WTC11 (cell line): ENCODE measurements at regions not wholly inside any gene's neighbourhood (a gene's known extent, or its start where the extent isn't known, plus 50 kb on each side); places are given as distances from the start of the nearest gene placed in this dataset.

Source experiments
- ATAC-seq: fragments of 200-7000 bp; cut with Tn5 transposase; 2 replicates; pipeline ENCODE4 v1.10.0; 2021; ENCODE audit warnings: mild to moderate bottlenecking, moderate library complexity
- CTCF ChIA-PET: fragments of 300-600 bp; sonication (Branson Sonifier 250); formaldehyde crosslinking; loops from one replicate; lab custom pipeline; 2021; ENCODE audit warnings: antibody characterized with exemption; lab: Charles Lee
- POLR2A ChIA-PET: fragments of 350-600 bp; sonication (Branson Sonifier 250); formaldehyde crosslinking; loops from one replicate; lab custom pipeline; 2021; ENCODE audit warnings: antibody characterized with exemption; lab: Charles Lee
- DNase-seq: peaks from one replicate; pipeline ENCODE4 v3.0.0; 2021; ENCODE audit warnings: low spot score
- H3K27ac Mint-ChIP-seq: 2 replicates; pipeline ENCODE4 v1.8.0; 2021; ENCODE audit warnings: mixed read lengths
- H3K27me3 Mint-ChIP-seq: 2 replicates; pipeline ENCODE4 v1.8.0; 2021; ENCODE audit warnings: low read depth, mild to moderate bottlenecking, moderate library complexity, mixed read lengths
- H3K36me3 Mint-ChIP-seq: 2 replicates; pipeline ENCODE4 v1.8.0; 2021; ENCODE audit warnings: mixed read lengths
- H3K4me1 Mint-ChIP-seq: 2 replicates; pipeline ENCODE4 v1.8.0; 2022; ENCODE audit warnings: mixed read lengths
- H3K4me3 Mint-ChIP-seq: 2 replicates; pipeline ENCODE4 v1.8.0; 2021; ENCODE audit warnings: mild to moderate bottlenecking, moderate library complexity, mixed read lengths
- H3K9me3 Mint-ChIP-seq: 2 replicates; pipeline ENCODE4 v1.8.0; 2021; ENCODE audit warnings: mixed read lengths
- AR ChIP-seq: fragments of 250-450 bp; sonication (Bioruptor Pico); IDR thresholded peaks from 2 replicates; pipeline ENCODE4 v1.9.0; 2021; ENCODE audit warnings: mild to moderate bottlenecking
- ATF2 ChIP-seq: sonication (generic); formaldehyde crosslinking; IDR thresholded peaks from 2 replicates; pipeline ENCODE4 v1.8.1; 2022; ENCODE audit warnings: low read depth, missing genetic modification reagents, borderline replicate concordance
- CBFB ChIP-seq: sonication (generic); formaldehyde crosslinking; IDR thresholded peaks from 2 replicates; pipeline ENCODE4 v1.8.1; 2022; ENCODE audit warnings: mild to moderate bottlenecking, low read depth, missing genetic modification reagents
- CREM ChIP-seq: sonication (generic); formaldehyde crosslinking; IDR thresholded peaks from 2 replicates; pipeline ENCODE4 v1.8.1; 2022; ENCODE audit warnings: mild to moderate bottlenecking, missing genetic modification reagents, moderate library complexity
- E2F4 ChIP-seq: sonication (generic); formaldehyde crosslinking; IDR thresholded peaks from 2 replicates; pipeline ENCODE4 v1.8.1; 2022; ENCODE audit warnings: low read depth, mild to moderate bottlenecking, moderate library complexity, missing genetic modification reagents, borderline replicate concordance
- ELF4 ChIP-seq: sonication (generic); formaldehyde crosslinking; IDR thresholded peaks from 2 replicates; pipeline ENCODE4 v1.8.1; 2022; ENCODE audit warnings: low read depth, mild to moderate bottlenecking, moderate library complexity, missing genetic modification reagents
- ESRRA ChIP-seq: sonication (generic); formaldehyde crosslinking; IDR thresholded peaks from 2 replicates; pipeline ENCODE4 v1.8.1; 2022; ENCODE audit warnings: mild to moderate bottlenecking, missing genetic modification reagents, borderline replicate concordance
- ETV6 ChIP-seq: sonication (generic); formaldehyde crosslinking; IDR thresholded peaks from 2 replicates; pipeline ENCODE4 v1.8.1; 2022; ENCODE audit warnings: mild to moderate bottlenecking, missing genetic modification reagents
- FOXK1 ChIP-seq: sonication (generic); formaldehyde crosslinking; IDR thresholded peaks from 2 replicates; pipeline ENCODE4 v1.8.0; 2022; ENCODE audit warnings: mild to moderate bottlenecking, moderate library complexity, missing genetic modification reagents
- FOXP4 ChIP-seq: sonication (generic); formaldehyde crosslinking; IDR thresholded peaks from 2 replicates; pipeline ENCODE4 v1.8.0; 2022; ENCODE audit warnings: mild to moderate bottlenecking, missing genetic modification reagents
- KAT7 ChIP-seq: sonication (generic); formaldehyde crosslinking; IDR thresholded peaks from 2 replicates; pipeline ENCODE4 v1.8.1; 2023; ENCODE audit warnings: missing genetic modification reagents, mild to moderate bottlenecking, borderline replicate concordance
- MXD4 ChIP-seq: fragments of 250-450 bp; sonication (Bioruptor Pico); IDR thresholded peaks from 2 replicates; pipeline ENCODE4 v1.8.0; 2021; ENCODE audit warnings: mild to moderate bottlenecking, moderate library complexity, borderline replicate concordance
- MYBL2 ChIP-seq: sonication (generic); formaldehyde crosslinking; IDR thresholded peaks from 2 replicates; pipeline ENCODE4 v1.8.1; 2023; ENCODE audit warnings: mild to moderate bottlenecking, moderate library complexity, missing genetic modification reagents
- NR2C2 ChIP-seq: sonication (generic); formaldehyde crosslinking; IDR thresholded peaks from 2 replicates; pipeline ENCODE4 v1.8.0; 2022; ENCODE audit warnings: mild to moderate bottlenecking, missing genetic modification reagents
- PRRX2 ChIP-seq: fragments of 250-450 bp; sonication (Bioruptor Pico); IDR thresholded peaks from 2 replicates; pipeline ENCODE4 v1.8.0; 2021; ENCODE audit warnings: mild to moderate bottlenecking
- RORB ChIP-seq: fragments of 250-450 bp; sonication (Bioruptor Pico); IDR thresholded peaks from 2 replicates; pipeline ENCODE4 v1.9.0; 2021; ENCODE audit warnings: mild to moderate bottlenecking
- SMAD3 ChIP-seq: sonication (generic); formaldehyde crosslinking; IDR thresholded peaks from 2 replicates; pipeline ENCODE4 v1.8.0; 2022; ENCODE audit warnings: missing genetic modification reagents, mild to moderate bottlenecking, borderline replicate concordance
- STAT6 ChIP-seq: sonication (generic); formaldehyde crosslinking; conservative IDR thresholded peaks from 2 replicates; pipeline ENCODE4 v1.8.1; 2023; ENCODE audit warnings: mild to moderate bottlenecking, low read depth, missing genetic modification reagents, moderate library complexity
- TCF7 ChIP-seq: sonication (generic); formaldehyde crosslinking; IDR thresholded peaks from 2 replicates; pipeline ENCODE4 v1.8.0; 2022; ENCODE audit warnings: mild to moderate bottlenecking, low read depth, missing genetic modification reagents, moderate library complexity
- TP53 ChIP-seq: sonication (generic); formaldehyde crosslinking; IDR thresholded peaks from 2 replicates; pipeline ENCODE4 v1.8.1; 2023; ENCODE audit warnings: mild to moderate bottlenecking, missing genetic modification reagents
- ZNF416 ChIP-seq: fragments of 250-450 bp; sonication (Bioruptor Pico); IDR thresholded peaks from 2 replicates; pipeline ENCODE4 v1.9.0; 2021; ENCODE audit warnings: mild to moderate bottlenecking, inconsistent platforms
- ZNF423 ChIP-seq: fragments of 250-450 bp; sonication (Bioruptor Pico); IDR thresholded peaks from 2 replicates; pipeline ENCODE4 v2.1.2; 2022; ENCODE audit warnings: mild to moderate bottlenecking, moderate library complexity
- ZNF512 ChIP-seq: sonication (generic); formaldehyde crosslinking; IDR thresholded peaks from 2 replicates; pipeline ENCODE4 v1.8.1; 2022; ENCODE audit warnings: missing genetic modification reagents, borderline replicate concordance

- ATAC-seq (no peak), DNase-seq (no peak)
- Mint-ChIP-seq H3K27me3 (no peaks in the 10 kb centered on the region), H3K27ac (no peak overlapping the region), H3K4me1 (no peaks in the 10 kb centered on the region), H3K9me3 (no peaks in the 10 kb centered on the region), H3K4me3 (no peak overlapping the region), H3K36me3 (no peaks in the 10 kb centered on the region)
- POLR2A ChIA-PET = no interaction called here
- TF ChIP-seq PRRX2 = no peak
- TF ChIP-seq AR (CRISPR knock-in tag) = no peak
- TF ChIP-seq ZNF416 (CRISPR knock-in tag) = no peak
- TF ChIP-seq ATF2 (CRISPR knock-in tag) = no peak
- TF ChIP-seq TCF7 = no peak
- CTCF ChIA-PET = interaction anchor here (0.7 kb wide), 1 partner anchor 10 kb away, joined by 3 read pairs; no protein-coding TSS in a partner anchor
Measured at GRCh38 chr5:110323357-110323756, 403.1 kb downstream of the TMEM232 start.

GRCh38 chr5:110323832-110324231 is 402.6 kb downstream of the TMEM232 start:
- H3K27me3 Mint-ChIP-seq = no peaks in the 10 kb centered on the region
- TF ChIP-seq MYBL2 (CRISPR knock-in tag) (no peak), CBFB (CRISPR knock-in tag) (no peak), TCF7 (no peak), ELF4 (CRISPR knock-in tag) (no peak), NR2C2 (CRISPR knock-in tag) (no peak), CREM (CRISPR knock-in tag) (no peak), ESRRA (CRISPR knock-in tag) (no peak), SMAD3 (CRISPR knock-in tag) (no peak), E2F4 (CRISPR knock-in tag) (no peak), ZNF423 (CRISPR knock-in tag) (no peak), FOXK1 (CRISPR knock-in tag) (no peak), TP53 (CRISPR knock-in tag) (no peak), RORB (CRISPR knock-in tag) (no peak), FOXP4 (CRISPR knock-in tag) (no peak), ZNF416 (CRISPR knock-in tag) (no peak), KAT7 (CRISPR knock-in tag) (no peak), ZNF512 (CRISPR knock-in tag) (no peak), STAT6 (CRISPR knock-in tag) (no peak), MXD4 (no peak), ETV6 (CRISPR knock-in tag) (no peak)
- H3K4me3 Mint-ChIP-seq = no peak overlapping the region
- H3K9me3 Mint-ChIP-seq = no peaks in the 10 kb centered on the region
- H3K27ac Mint-ChIP-seq = no peak overlapping the region
- ATAC-seq (no peak), DNase-seq (no peak)
- H3K4me1 Mint-ChIP-seq = no peaks in the 10 kb centered on the region
- ChIA-PET POLR2A (no interaction called here), CTCF (no interaction called here)
- H3K36me3 Mint-ChIP-seq = no peaks in the 10 kb centered on the region
